HEK293T (cell line): ENCODE measurements at regions not wholly inside any gene's neighbourhood (a gene's known extent, or its start where the extent isn't known, plus 50 kb on each side); places are given as distances from the start of the nearest gene placed in this dataset.

Experiments
- BHLHE40 ChIP-seq: fragments of 450-650 bp; IDR thresholded peaks from 2 replicates; pipeline ENCODE4 v1.6.1; 2016; ENCODE audit warnings: mild to moderate bottlenecking, moderate library complexity, borderline replicate concordance
- FOXK2 ChIP-seq: fragments of 450-650 bp; IDR thresholded peaks from 2 replicates; pipeline ENCODE4 v1.6.1; 2016; ENCODE audit warnings: mild to moderate bottlenecking
- FOXM1 ChIP-seq: fragments of 450-650 bp; IDR thresholded peaks from 2 replicates; pipeline ENCODE4 v1.6.1; 2017; ENCODE audit warnings: mild to moderate bottlenecking, borderline replicate concordance
- L3MBTL2 ChIP-seq: fragments of 450-650 bp; conservative IDR thresholded peaks from 2 replicates; pipeline ENCODE4 v1.6.1; 2016; ENCODE audit warnings: mild to moderate bottlenecking
- LEF1 ChIP-seq: fragments of 450-650 bp; IDR thresholded peaks from 2 replicates; pipeline ENCODE4 v1.6.1; 2017; ENCODE audit warnings: mild to moderate bottlenecking, borderline replicate concordance
- SUZ12 ChIP-seq: fragments of 450-650 bp; IDR thresholded peaks from 2 replicates; pipeline ENCODE4 v1.6.1; 2016; ENCODE audit warnings: mild to moderate bottlenecking
- TARDBP ChIP-seq: fragments of 450-650 bp; IDR thresholded peaks from 2 replicates; pipeline ENCODE4 v1.6.1; 2016
- ZNF384 ChIP-seq: fragments of 450-650 bp; IDR thresholded peaks from 2 replicates; pipeline ENCODE4 v1.6.1; 2016

DNA sequence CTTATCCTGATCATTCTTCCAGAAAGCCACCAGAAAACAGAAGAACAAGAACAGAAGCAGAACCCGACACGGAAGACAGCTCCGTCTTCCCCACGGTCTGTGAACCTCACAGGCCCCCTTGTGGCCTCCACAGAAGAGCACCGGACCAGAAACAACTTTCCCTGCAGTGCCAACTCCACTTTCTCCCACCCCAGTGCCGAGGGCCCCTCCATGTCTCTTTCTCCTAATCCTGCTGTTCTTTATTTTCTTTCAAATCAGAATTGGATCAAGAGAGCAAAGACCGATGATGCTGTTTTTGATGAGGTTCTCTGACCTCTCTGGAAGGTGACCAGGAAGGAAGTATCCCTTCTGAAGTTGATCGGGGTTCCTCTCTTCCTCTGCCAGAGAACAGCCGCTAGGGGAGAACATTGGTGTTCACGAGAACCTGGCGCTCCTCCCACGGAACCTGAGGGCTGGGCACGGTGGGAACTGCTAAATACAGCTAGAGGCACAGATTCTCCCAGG lies 58.9 kb upstream of the CTTNBP2NL start:
- TF ChIP-seq BHLHE40 (no peak), SUZ12 (no peak), FOXM1 (no peak), L3MBTL2 (no peak), ZNF384 (no peak), LEF1 (no peak), TARDBP (0 out of 2 replicates have a peak, but pooled peaks have one; percentile 28), FOXK2 (no peak)
